GM12872 (cell line): ENCODE measurements at regions not wholly inside any gene's neighbourhood (a gene's known extent, or its start where the extent isn't known, plus 50 kb on each side); places are given as distances from the start of the nearest gene placed in this dataset.

ENCODE experiments used
- CTCF ChIP-seq: IDR thresholded peaks from 3 replicates; pipeline ENCODE4 v1.5.1; 2011; ENCODE audit warnings: low read depth, mild to moderate bottlenecking, low read length, moderate library complexity; ENCODE audit not compliant: insufficient read depth

DNA sequence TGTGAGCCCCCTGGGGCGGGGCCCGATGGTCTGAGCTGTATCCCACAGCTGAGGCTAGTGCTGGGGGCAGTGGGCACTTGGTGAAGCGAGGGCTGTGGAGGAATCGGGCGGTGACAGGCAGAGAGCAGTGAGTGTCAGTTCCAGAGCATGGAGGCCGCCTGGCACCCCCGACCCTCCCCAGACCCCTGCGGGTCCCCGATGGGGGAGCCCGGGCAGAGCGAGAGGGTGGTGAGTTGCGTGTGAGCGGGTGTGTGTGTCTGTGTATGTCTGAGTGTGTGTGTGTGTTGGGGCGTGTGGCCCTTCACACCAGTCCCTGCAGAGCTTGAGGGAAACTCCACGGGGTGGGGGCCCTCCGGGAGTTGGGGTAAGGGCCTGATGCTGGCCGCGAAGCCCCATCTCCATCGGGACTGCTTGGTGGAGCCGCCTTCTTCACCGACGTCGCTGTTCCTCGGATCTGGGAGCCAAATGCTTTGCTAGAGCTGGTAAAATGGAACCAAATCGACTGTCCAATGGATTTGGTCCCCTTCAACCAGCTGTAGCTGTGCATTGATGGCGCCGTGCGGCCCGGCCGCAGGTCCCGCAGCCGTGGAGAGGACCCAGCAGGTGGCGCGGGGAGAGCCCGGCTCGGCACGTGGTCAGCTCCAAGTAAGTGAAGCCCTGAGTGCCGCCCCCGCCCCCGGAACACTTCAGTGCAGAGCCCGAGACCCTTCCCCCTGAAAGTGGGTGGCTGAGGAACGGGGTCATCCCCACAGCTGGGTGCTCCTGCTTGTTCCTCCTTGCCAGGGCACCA is 77.7 kb upstream of the SLCO4A1 start:
- no peak for TF ChIP-seq CTCF

- no peak for TF ChIP-seq CTCF
These were observed 76.0 kb upstream of the SLCO4A1 start for GRCh38 chr20:62566266-62566665.

DNA sequence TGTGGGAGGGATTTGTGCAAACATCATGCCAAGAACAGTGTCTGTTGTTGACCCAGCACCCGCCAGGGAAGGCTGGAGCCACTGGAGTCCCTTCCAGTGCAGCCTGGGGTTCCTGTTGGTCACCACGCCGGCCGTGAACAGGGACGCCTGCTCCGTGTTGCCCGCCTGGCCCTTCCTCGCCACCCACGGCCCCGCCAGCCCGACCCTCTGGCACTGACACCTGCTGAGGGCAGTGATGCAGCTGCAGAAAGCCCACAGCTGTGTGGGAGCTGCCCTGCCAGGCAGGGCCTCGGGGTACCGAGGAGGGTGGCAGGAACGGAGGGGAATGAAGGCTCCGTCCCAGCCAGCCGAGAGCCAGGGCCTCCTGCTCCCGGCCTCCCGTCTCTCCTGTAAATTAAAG is 75.5 kb upstream of the SLCO4A1 start:
- no peak for TF ChIP-seq CTCF

GRCh38 chr20:62567246-62568044 is 74.9 kb upstream of the SLCO4A1 start:
- TF ChIP-seq CTCF, result no peak

DNA sequence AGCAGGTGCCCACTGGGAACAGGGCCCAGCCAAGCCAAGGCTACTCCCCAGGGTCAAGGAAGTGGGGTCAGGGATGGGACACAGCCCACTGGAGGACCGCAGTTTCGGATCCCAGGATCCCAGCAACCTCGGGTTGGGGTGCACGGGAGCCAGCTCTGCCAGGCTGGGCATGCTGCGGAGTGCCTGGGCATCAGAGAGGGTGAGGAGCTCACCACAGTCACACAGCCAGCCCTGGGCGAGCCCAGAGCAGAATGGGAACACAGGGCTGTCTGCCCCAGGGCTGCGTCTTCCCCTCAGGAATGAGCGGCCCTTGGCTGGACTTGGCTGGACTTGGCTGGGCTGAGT is 74.3 kb upstream of the SLCO4A1 start:
- TF ChIP-seq CTCF, result no peak

DNA sequence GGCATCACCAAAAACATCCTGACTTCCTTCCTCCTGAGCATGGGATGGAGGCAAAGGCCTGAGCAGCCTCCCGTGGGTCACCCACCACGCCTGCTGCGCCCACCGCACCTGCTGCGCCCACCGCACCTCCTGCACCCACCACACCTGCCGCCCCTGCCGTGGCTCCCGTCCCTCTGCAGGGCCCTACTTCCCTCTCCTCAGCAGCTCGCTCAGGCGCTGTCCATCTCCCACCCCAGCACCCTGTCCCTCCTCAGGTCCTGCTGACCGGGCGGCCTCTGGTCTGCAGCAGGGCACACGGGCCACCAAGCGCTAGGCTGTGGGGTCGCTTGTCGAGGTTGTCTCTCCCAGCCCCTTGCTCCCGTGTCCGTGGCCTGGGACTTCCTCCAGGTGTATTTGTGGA is 72.7 kb upstream of the SLCO4A1 start:
- no peak for TF ChIP-seq CTCF

DNA sequence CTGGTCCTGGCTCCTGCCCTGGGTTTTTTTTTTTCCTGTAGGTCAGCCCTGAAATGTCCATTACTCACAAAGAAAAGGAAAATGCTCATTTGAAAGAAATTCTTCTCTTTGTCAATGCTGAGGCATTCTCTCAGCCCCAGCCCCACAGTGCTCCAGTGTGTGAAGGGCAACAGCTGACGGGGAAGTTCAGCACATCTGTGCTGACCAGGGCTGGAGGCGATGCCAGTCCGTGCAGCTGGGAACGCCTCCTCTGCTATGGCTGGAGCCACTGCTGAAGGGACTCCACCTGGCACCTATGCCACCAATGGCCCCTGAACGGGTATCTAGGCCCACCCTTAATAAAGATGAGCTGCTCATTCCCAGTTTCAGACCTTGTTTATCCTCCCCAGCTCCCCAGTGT is 71.9 kb upstream of the SLCO4A1 start:
- no peak for TF ChIP-seq CTCF
